BLaER1 treated with 17β-estradiol and CSF1 and Interleukin-3, amounts not matched to agents 10 nM and 100 nM (cell line): ENCODE measurements at regions not wholly inside any gene's neighbourhood (a gene's known extent, or its start where the extent isn't known, plus 50 kb on each side); places are given as distances from the start of the nearest gene placed in this dataset.

Experiments
- H3K27ac ChIP-seq, 11 experiments: shearing (Covaris generic); formaldehyde crosslinking; 2 replicates each; pipeline ENCODE4 v1.8.1; 2022
- H3K27me3 ChIP-seq, 11 experiments: shearing (Covaris generic); formaldehyde crosslinking; 2 replicates each; pipeline ENCODE4 v1.8.1; 2022
- H3K36me3 ChIP-seq, 11 experiments: shearing (Covaris generic); formaldehyde crosslinking; 2 replicates each; pipeline ENCODE4 v1.8.1; 2022
- H3K4me1 ChIP-seq, 10 experiments: shearing (Covaris generic); formaldehyde crosslinking; 2 replicates each; pipeline ENCODE4 v1.8.1; 2022
- H3K4me2 ChIP-seq, 11 experiments: shearing (Covaris generic); formaldehyde crosslinking; 2 replicates each; pipeline ENCODE4 v1.8.1; 2022
- H3K4me3 ChIP-seq, 10 experiments: shearing (Covaris generic); formaldehyde crosslinking; 2 replicates each; pipeline ENCODE4 v1.8.1; 2022
- H3K9ac ChIP-seq, 11 experiments: shearing (Covaris generic); formaldehyde crosslinking; 2 replicates each; pipeline ENCODE4 v1.8.1; 2022
- H3K9me3 ChIP-seq, 11 experiments: shearing (Covaris generic); formaldehyde crosslinking; replicated peaks in 1 of 11; 2 replicates each; pipeline ENCODE4 v1.8.1; 2022
- H4K20me1 ChIP-seq, 11 experiments: shearing (Covaris generic); formaldehyde crosslinking; 2 replicates each; pipeline ENCODE4 v1.8.1; 2022
- Cebpa-rat ChIP-seq, 11 experiments: shearing (Covaris generic); IDR thresholded peaks; 2 replicates each; pipeline ENCODE4 v1.8.1; 2022

DNA sequence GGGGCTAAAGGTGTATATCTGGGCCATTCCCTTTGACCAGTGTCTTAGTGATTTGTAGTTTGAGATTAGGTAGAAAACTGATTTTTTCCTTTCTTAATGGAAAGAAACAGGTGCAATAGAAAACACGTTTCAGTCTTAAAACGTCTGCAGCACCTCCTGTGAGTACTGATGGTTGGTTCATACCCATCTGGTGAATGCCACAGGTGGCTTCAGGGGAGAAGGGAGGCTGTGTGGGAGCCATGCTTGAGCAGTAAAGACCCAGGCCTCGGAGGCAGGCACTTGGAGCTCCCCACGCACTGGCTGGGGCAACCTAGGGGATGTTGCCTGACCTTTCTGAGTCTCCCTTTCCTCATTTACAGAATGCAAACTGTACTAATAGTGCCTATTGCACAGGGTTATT is 171.5 kb upstream of the GRB10 start:
- Histone ChIP-seq H3K9ac (no peak overlapping the region), H4K20me1 (no peaks in the 10 kb centered on the region), H3K9me3 (peaks cover 7 to 22% (median 16%) of the 10 kb centered on the region in 11 experiments; a peak in 13 of 22 replicates), H3K36me3 (no peaks in the 10 kb centered on the region), H3K27me3 (no peaks in the 10 kb centered on the region), H3K4me2 (peak overlapping the region; percentile 36 to 63 (median 52); a peak in 21 of 22 replicates), H3K4me1 (peaks cover 19 to 47% (median 40%) of the 10 kb centered on the region in 10 experiments), H3K27ac (no peak overlapping the region), H3K4me3 (no peak overlapping the region)
- TF ChIP-seq Cebpa-rat (IDR thresholded peaks at IDR 0.05) = no peak

DNA sequence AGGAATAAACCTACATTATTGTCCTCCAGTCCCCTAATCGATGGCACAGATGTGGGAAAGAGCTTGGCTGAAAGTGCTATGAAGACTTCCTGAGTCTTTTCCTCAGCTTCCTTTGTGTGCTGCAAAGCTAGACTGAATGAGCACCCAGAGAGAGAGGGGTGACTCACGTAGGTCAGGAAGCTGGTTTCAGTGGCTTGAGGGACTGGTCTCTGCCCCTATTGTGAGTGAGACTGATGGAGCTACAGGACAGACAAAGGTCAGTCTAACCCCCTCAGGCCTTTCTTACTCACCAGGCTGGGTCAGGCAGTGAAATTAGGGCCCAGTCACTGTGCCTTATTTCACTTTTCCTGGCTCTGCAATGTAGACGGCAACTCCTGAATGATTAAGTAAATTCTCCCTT is 171.1 kb upstream of the GRB10 start:
- H3K36me3 ChIP-seq = no peaks in the 10 kb centered on the region
- no peaks in the 10 kb centered on the region for H4K20me1 ChIP-seq
- H3K4me2 ChIP-seq = peak overlapping the region; percentile 36 to 63 (median 52)
- no peak for TF ChIP-seq Cebpa-rat (IDR thresholded peaks at IDR 0.05)
- H3K9me3 ChIP-seq = peaks cover 11 to 26% (median 20%) of the 10 kb centered on the region in 11 experiments; a peak in 13 of 22 replicates
- H3K4me1 ChIP-seq = peaks cover 19 to 47% (median 40%) of the 10 kb centered on the region in 10 experiments
- H3K27ac ChIP-seq = no peak overlapping the region
- H3K27me3 ChIP-seq = no peaks in the 10 kb centered on the region
- no peak overlapping the region for H3K9ac ChIP-seq
- H3K4me3 ChIP-seq = no peak overlapping the region

DNA sequence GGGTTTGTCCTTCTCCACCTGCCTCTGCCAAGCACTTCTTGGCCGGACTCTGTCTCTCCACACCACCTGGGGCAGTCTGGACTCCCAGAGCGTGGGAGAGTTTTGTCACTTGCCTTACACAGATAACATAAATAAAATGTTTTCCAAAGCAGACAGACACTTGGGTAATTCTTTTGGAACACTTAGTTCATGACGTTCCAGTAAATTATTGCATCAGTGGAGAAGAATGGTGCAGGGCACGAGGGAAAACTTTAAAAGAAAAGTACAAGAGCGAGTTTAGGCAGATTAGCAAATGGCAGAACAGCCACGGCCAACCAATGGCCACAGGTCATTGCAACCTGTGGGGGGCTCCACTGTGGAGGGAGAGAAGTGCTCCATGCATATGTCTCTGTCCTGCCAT is 170.6 kb upstream of the GRB10 start:
- no peak overlapping the region for H3K27ac ChIP-seq
- H3K4me2 ChIP-seq = peak overlapping the region; percentile 36 to 63 (median 52); a peak in 21 of 22 replicates
- no peak for TF ChIP-seq Cebpa-rat (IDR thresholded peaks at IDR 0.05)
- peaks cover 19 to 47% (median 40%) of the 10 kb centered on the region in 10 experiments for H3K4me1 ChIP-seq
- H3K4me3 ChIP-seq = no peak overlapping the region
- H3K9me3 ChIP-seq = peaks cover 12 to 31% (median 21%) of the 10 kb centered on the region in 11 experiments; a peak in 14 of 22 replicates
- H3K27me3 ChIP-seq = no peaks in the 10 kb centered on the region
- no peak overlapping the region for H3K9ac ChIP-seq
- no peaks in the 10 kb centered on the region for H4K20me1 ChIP-seq
- H3K36me3 ChIP-seq = no peaks in the 10 kb centered on the region

DNA sequence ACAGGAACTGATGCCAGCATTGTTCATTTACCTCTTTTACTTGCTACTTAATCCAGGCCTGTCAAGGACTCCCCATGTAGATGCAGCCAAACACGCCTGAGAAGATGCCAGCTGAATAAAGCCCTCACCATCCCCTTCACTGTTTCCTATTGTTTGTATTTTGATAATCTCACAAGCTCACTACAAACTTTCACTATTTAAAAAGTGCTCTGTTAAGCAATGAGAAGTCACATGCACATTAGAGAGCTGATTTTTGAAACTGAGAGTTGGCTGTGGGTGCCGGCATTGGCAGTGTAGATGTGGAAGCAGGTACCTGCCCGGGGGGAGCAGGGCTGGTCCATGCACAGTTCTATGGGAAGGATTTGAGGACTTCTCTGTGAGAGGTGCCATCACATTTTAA is 169.8 kb upstream of the GRB10 start:
- Histone ChIP-seq H3K9ac (no peak overlapping the region), H3K4me3 (no peak overlapping the region), H3K9me3 (peaks cover 12 to 38% (median 22%) of the 10 kb centered on the region in 11 experiments; a peak in 17 of 22 replicates), H3K4me1 (peaks cover 19 to 51% (median 40%) of the 10 kb centered on the region in 10 experiments), H4K20me1 (no peaks in the 10 kb centered on the region), H3K27me3 (no peaks in the 10 kb centered on the region), H3K27ac (no peak overlapping the region), H3K4me2 (peak overlapping the region in 5 of 11 experiments; percentile 45 to 63 (median 54); a peak in 7 of 22 replicates), H3K36me3 (no peaks in the 10 kb centered on the region)
- no peak for TF ChIP-seq Cebpa-rat (IDR thresholded peaks at IDR 0.05)

DNA sequence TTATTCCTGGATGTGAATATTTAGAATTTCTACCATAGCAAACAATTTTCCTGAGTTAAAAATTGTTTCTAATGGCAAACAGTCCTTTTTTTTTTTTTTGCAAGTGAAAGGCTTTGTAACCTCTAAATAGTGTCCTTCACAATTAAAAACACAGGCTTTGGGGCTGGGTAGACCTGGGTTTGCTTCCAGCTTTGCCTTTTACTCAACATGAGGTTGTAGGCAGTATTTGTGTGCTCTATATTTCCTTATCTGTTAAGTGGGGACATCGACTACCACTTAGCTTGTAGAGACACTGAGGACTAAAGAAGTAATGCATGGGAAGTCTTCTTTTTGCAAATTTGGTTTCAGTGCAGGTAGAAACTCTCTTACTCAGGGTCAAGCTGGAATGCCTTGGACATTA is 169.4 kb upstream of the GRB10 start:
- Histone ChIP-seq H3K36me3 (no peaks in the 10 kb centered on the region), H3K27me3 (no peaks in the 10 kb centered on the region), H4K20me1 (no peaks in the 10 kb centered on the region), H3K27ac (no peak overlapping the region), H3K4me3 (no peak overlapping the region), H3K9me3 (peaks cover 12 to 38% (median 22%) of the 10 kb centered on the region in 11 experiments; a peak in 17 of 22 replicates), H3K4me2 (no peak overlapping the region), H3K9ac (no peak overlapping the region), H3K4me1 (peaks cover 19 to 51% (median 42%) of the 10 kb centered on the region in 10 experiments)
- no peak for TF ChIP-seq Cebpa-rat (IDR thresholded peaks at IDR 0.05)

DNA sequence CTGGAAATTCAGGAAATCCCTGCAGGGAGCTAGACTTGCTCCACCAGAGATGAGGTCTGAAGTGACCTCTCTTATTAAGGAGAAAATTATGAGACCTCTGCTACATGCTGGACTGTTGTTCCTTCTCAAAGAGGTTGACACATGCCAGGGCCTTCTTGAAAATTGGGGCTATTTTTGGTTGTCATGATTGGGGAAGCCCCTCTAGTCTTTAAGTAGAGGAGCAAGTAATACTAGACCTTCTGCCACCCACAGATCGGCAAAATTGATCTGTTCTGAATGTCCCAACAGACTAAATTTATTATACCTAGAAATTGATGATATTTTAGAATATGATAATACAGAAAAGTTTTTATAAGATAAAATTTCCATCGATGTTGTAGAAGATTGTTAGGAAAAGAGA is 160.8 kb upstream of the GRB10 start:
- no peak overlapping the region for H3K4me3 ChIP-seq
- H3K36me3 ChIP-seq = no peaks in the 10 kb centered on the region
- H3K4me2 ChIP-seq = no peak overlapping the region
- no peaks in the 10 kb centered on the region for H4K20me1 ChIP-seq
- H3K9me3 ChIP-seq = peaks cover 0 to 19% (median 7%) of the 10 kb centered on the region in 11 experiments; a peak in 10 of 22 replicates
- H3K27me3 ChIP-seq = no peaks in the 10 kb centered on the region
- TF ChIP-seq Cebpa-rat (IDR thresholded peaks at IDR 0.05) = no peak
- peaks cover 0 to 20% (median 13%) of the 10 kb centered on the region in 10 experiments; a peak in 14 of 20 replicates for H3K4me1 ChIP-seq
- no peak overlapping the region for H3K9ac ChIP-seq
- H3K27ac ChIP-seq = no peak overlapping the region

DNA sequence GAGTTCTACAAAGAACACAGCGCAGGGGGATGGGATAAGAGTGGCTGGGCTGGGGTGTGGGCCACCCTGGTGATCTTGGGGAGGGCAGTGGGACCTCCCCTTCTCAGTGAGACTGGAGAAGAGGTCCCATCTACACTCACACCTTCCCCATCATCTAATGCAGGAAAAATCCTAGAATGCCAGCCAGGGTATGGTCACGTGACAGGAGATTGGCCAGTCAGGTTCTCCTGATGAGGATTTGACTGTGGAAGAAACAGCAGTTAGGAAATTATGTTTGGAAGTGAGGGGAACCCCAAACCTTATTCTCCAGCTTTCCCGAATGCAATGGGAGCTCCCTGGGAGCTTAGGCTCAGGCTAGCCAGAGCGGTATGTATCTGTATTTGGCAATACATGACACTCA is 158.8 kb upstream of the GRB10 start:
- H3K27ac ChIP-seq = no peak overlapping the region
- no peaks in the 10 kb centered on the region for H3K36me3 ChIP-seq
- H3K4me2 ChIP-seq = no peak overlapping the region
- H4K20me1 ChIP-seq = no peaks in the 10 kb centered on the region
- no peak for TF ChIP-seq Cebpa-rat (IDR thresholded peaks at IDR 0.05)
- peaks cover 0 to 11% (median 0%) of the 10 kb centered on the region in 11 experiments; a peak in 5 of 22 replicates for H3K9me3 ChIP-seq
- peaks cover 0 to 7% (median 2%) of the 10 kb centered on the region in 10 experiments; a peak in 12 of 20 replicates for H3K4me1 ChIP-seq
- H3K27me3 ChIP-seq = no peaks in the 10 kb centered on the region
- no peak overlapping the region for H3K4me3 ChIP-seq
- no peak overlapping the region for H3K9ac ChIP-seq

DNA sequence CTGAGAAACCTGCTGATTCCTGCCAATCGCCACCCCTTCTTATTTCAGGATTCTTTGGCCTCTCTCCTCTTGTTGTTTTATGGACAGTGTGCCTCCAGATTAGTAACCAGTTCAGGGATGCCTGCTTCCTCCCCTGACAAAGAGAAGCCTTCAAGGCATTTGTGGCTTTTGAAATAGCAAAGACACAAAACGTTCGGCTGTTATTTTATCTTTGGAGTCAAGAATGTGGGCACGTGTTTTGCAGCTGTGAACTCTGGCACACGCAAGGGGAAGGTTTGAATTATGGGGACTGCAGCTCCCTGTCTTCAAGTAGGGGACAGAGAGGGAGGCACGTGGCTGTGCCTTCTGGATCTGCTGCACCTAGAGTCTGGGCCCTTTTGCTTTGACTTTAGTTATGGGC is 157.9 kb upstream of the GRB10 start:
- Histone ChIP-seq H3K4me3 (no peak overlapping the region), H4K20me1 (no peaks in the 10 kb centered on the region), H3K27me3 (no peaks in the 10 kb centered on the region), H3K4me1 (peaks cover 0 to 4% (median 0%) of the 10 kb centered on the region in 10 experiments; a peak in 2 of 20 replicates), H3K4me2 (no peak overlapping the region), H3K36me3 (no peaks in the 10 kb centered on the region), H3K27ac (no peak overlapping the region), H3K9me3 (peaks cover 0 to 8% (median 0%) of the 10 kb centered on the region in 11 experiments; a peak in 2 of 22 replicates), H3K9ac (no peak overlapping the region)
- no peak for TF ChIP-seq Cebpa-rat (IDR thresholded peaks at IDR 0.05)

DNA sequence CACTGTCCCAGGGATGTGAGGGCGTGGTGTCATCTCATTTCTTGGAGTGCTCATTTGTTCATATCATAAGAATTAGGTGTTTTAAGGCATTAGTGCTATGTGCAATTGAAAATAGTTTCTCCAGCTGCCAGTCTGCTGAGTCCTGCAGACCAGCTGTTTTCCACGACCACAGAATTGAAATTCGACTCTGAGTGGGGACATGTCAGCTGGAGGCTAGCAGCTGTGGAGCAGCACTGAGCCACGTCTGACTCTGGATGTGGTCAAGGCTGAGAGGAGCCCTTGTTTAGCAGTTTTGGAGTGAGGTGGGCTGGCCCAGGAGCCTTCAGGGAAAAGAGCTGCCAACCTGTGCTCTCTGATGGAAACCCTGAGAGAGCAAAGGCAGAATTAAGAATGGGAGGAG is 156.3 kb upstream of the GRB10 start:
- Histone ChIP-seq H4K20me1 (no peaks in the 10 kb centered on the region), H3K9ac (no peak overlapping the region), H3K27me3 (no peaks in the 10 kb centered on the region), H3K36me3 (no peaks in the 10 kb centered on the region), H3K4me1 (peaks cover 0 to 4% (median 0%) of the 10 kb centered on the region in 10 experiments; a peak in 2 of 20 replicates), H3K9me3 (peaks cover 0 to 6% (median 0%) of the 10 kb centered on the region in 11 experiments; a peak in 1 of 22 replicates), H3K27ac (no peak overlapping the region), H3K4me3 (no peak overlapping the region), H3K4me2 (peak overlapping the region in 1 of 11 experiments; percentile 15; a peak in 2 of 22 replicates)
- TF ChIP-seq Cebpa-rat (IDR thresholded peaks at IDR 0.05) = no peak

DNA sequence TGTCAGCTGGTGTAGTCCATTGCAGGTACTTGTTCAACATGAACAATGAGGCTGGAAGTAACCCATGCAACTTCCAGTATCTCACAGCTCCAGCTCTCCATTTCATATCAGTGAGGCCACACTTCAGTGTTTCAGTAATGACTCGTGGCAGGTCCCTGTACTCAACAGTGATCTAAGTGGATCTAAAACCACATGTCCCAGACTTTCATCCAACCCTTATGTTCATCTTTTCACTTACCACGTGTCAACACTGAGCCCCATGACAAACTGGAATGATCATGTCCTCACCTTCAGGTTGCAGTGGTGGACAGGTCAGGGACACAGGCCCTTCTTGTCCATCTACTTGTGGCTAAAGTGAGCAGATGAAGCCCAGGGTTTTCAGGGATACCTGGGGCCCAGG is 155.0 kb upstream of the GRB10 start:
- Histone ChIP-seq H3K4me3 (no peak overlapping the region), H3K27me3 (no peaks in the 10 kb centered on the region), H3K36me3 (no peaks in the 10 kb centered on the region), H3K27ac (no peak overlapping the region), H3K9me3 (peaks cover 0 to 6% (median 0%) of the 10 kb centered on the region in 11 experiments; a peak in 1 of 22 replicates), H3K9ac (no peak overlapping the region), H3K4me2 (no peak overlapping the region), H4K20me1 (no peaks in the 10 kb centered on the region), H3K4me1 (peaks cover 0 to 4% (median 0%) of the 10 kb centered on the region in 10 experiments; a peak in 2 of 20 replicates)
- no peak for TF ChIP-seq Cebpa-rat (IDR thresholded peaks at IDR 0.05)
